ENCODE measurements at regions not wholly inside any gene's neighbourhood (a gene's known extent, or its start where the extent isn't known, plus 50 kb on each side); places are given as distances from the start of the nearest gene placed in this dataset.

- no peaks in the 10 kb centered on the region for H4K20me1 ChIP-seq (replicated peaks; ENCODE audit: insufficient read depth)
- ATAC-seq (no peak), DNase-seq (ENCODE audit: low spot score) (no peak)
- Mint-ChIP-seq H3K27ac (no peak overlapping the region), H3K9me3 (peaks cover 3% of the 10 kb centered on the region; the same call in 1 of the 3 replicates), H3K4me3 (no peak overlapping the region), H3K36me3 (ENCODE audit: low read depth) (no peaks in the 10 kb centered on the region), H3K27me3 (ENCODE audit: insufficient read depth, low read depth, poor library complexity) (peaks cover 2% of the 10 kb centered on the region), H3K4me1 (no peaks in the 10 kb centered on the region)
- TF ChIP-seq ZNF114 (CRISPR knock-in tag; IDR thresholded peaks at IDR 0.05), result no peak
- no peak for TF ChIP-seq JUNB (IDR thresholded peaks at IDR 0.05; ENCODE audit: unreplicated experiment)
- no peak for TF ChIP-seq ZNF462 (CRISPR knock-in tag; IDR thresholded peaks at IDR 0.05)
- no peak for TF ChIP-seq STAT1 (IDR thresholded peaks at IDR 0.05; ENCODE audit: unreplicated experiment)
- no peak for TF ChIP-seq ZNF331 (CRISPR knock-in tag; IDR thresholded peaks at IDR 0.05; ENCODE audit: low read depth)
- H2AFZ ChIP-seq, result no peak overlapping the region
- no peaks in the 10 kb centered on the region for H3K79me2 ChIP-seq (replicated peaks; ENCODE audit: insufficient read depth)
- no peaks in the 10 kb centered on the region for H3K4me1 ChIP-seq (ENCODE audit: insufficient read depth)
- H3K27ac ChIP-seq (ENCODE audit: low read depth), result no peak overlapping the region
- H3K36me3 ChIP-seq (ENCODE audit: insufficient read depth), result no peaks in the 10 kb centered on the region
- H3K4me3 ChIP-seq, result no peak overlapping the region
- no peaks in the 10 kb centered on the region for H3F3A ChIP-seq (replicated peaks; ENCODE audit: low read depth)
- H3K27me3 ChIP-seq (ENCODE audit: insufficient read depth), result no peaks in the 10 kb centered on the region
- no peaks in the 10 kb centered on the region for H3K9me2 ChIP-seq (ENCODE audit: insufficient read depth)
- H3K4me2 ChIP-seq, result no peak overlapping the region
Observed at GRCh38 chr13:89899302-89900103, 1448.0 kb upstream of the MIR17HG start.

Measured in GM23338 (cell line).